Breast epithelium (tissue), 4 donors: ENCODE measurements at regions not wholly inside any gene's neighbourhood (a gene's known extent, or its start where the extent isn't known, plus 50 kb on each side); places are given as distances from the start of the nearest gene placed in this dataset.

ENCODE experiments used
- DNase-seq, 2 donors: peaks; one replicate each; pipeline ENCODE4 v3.0.0-alpha.2; 2019; ENCODE audit warnings: low spot score in 2 of 2
- H3K27ac ChIP-seq, 2 donors: fragments of 200-600 bp; sonication (generic) in 1 of 2; one replicate each; pipeline ENCODE4 v1.5.1; 2016 to 2019; ENCODE audit warnings: mild to moderate bottlenecking in 1 of 2
- H3K27me3 ChIP-seq, 2 donors: fragments of 200-600 bp; sonication (generic) in 1 of 2; one replicate each; pipeline versions ENCODE4 v1.5.1 to v1.6.0; 2017 to 2019; ENCODE audit warnings: control low read depth in 1 of 2, mild to moderate bottlenecking in 1 of 2
- H3K36me3 ChIP-seq: fragments of 200-600 bp; one replicate; pipeline ENCODE4 v1.5.1; 2019
- H3K4me1 ChIP-seq, 2 donors: fragments of 200-600 bp; sonication (generic); one replicate each; pipeline ENCODE4 v1.5.1; 2016 to 2019; ENCODE audit warnings: control low read depth in 1 of 2
- H3K4me3 ChIP-seq, 3 donors: fragments of 200-600 bp; sonication (generic); 1 replicate in 2 of 3; 2 replicates in 1 of 3; pipeline ENCODE4 v1.5.1; 2016 to 2019; ENCODE audit warnings: mild to moderate bottlenecking in 3 of 3, moderate library complexity in 2 of 3
- H3K9me3 ChIP-seq, 2 donors: fragments of 200-600 bp; sonication (generic) in 1 of 2; one replicate each; pipeline ENCODE4 v1.5.1; 2016 to 2019; ENCODE audit warnings: control low read depth in 1 of 2
- CTCF ChIP-seq, 3 donors: fragments of 450-650 bp; IDR thresholded peaks; one replicate each; pipeline ENCODE4 v1.5.1; 2016 to 2017; ENCODE audit warnings: antibody characterized with exemption in 3 of 3, mild to moderate bottlenecking in 3 of 3, moderate library complexity in 3 of 3
- POLR2A ChIP-seq: fragments of 450-650 bp; IDR thresholded peaks from one replicate; pipeline ENCODE4 v1.6.1; 2016; ENCODE audit warnings: antibody characterized with exemption, mild to moderate bottlenecking, moderate library complexity
- POLR2AphosphoS5 ChIP-seq, 3 donors: sonication (generic); formaldehyde crosslinking; IDR thresholded peaks; one replicate each; pipeline ENCODE4 v1.6.1; 2017; ENCODE audit warnings: antibody characterized with exemption in 3 of 3
- intact Hi-C: fragments of 100-400 bp; cut with DNase I; formaldehyde crosslinking; loops from one replicate; pipeline ENCODE4 v1.15.1; 2023; ENCODE audit warnings: low total_unique reads

- DNase-seq = no peak
- no peak for TF ChIP-seq POLR2AphosphoS5 (IDR thresholded peaks at IDR 0.05)
- no peak for TF ChIP-seq POLR2A
- no peak for TF ChIP-seq CTCF (IDR thresholded peaks at IDR 0.05)
- H3K4me1 ChIP-seq = no peaks in the 10 kb centered on the region
- H3K36me3 ChIP-seq = no peaks in the 10 kb centered on the region
- H3K9me3 ChIP-seq = no peaks in the 10 kb centered on the region
- H3K4me3 ChIP-seq = no peak overlapping the region
- intact Hi-C loops = no loop called here
- peaks cover 0 to 13% of the 10 kb centered on the region in 2 donors for H3K27me3 ChIP-seq
- no peak overlapping the region for H3K27ac ChIP-seq
Measured at GRCh38 chrX:37956223-37956622, 50.1 kb upstream of the SYTL5 start.
